Globus pallidus (tissue), 1 donor: ENCODE measurements at regions not wholly inside any gene's neighbourhood (a gene's known extent, or its start where the extent isn't known, plus 50 kb on each side); places are given as distances from the start of the nearest gene placed in this dataset.
A peak's percentile ranks its signal among the peaks of the same experiment; 100 is the strongest.

Experiments
- DNase-seq: peaks from one replicate; pipeline ENCODE4 v3.0.0-alpha.2; 2015; ENCODE audit warnings: low spot score

- no peak for DNase-seq
Observed at GRCh38 chr7:15856311-15856710, 169.8 kb upstream of the MEOX2 start.

DNA sequence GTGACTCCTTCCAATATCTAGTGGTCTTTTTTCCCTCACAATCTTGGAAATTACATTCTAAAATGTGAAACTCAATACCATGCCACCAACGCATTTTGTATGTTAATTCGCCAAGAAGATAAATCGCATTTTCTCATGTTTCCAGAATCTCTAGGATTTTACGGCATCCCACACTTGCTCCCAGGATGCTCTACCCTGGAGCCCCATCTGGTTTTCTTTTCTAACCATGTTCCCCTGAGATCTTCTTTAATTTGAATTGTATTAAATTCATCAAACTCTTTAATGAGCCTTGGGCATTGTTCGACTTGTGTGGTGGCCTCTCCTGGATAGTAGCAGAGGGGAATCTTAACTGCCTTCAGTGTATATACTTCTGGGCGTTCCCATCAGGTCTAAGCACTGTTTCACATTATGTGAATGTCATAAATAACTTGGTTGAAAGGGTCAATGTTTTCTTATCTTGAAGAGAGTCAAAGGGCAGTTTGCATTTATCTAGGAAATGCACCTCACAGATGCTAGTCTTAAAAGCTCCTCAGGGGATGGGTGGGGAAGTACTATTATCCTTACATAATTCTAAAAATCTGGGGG, 169.1 kb upstream of the MEOX2 start:
- no peak for DNase-seq

DNA sequence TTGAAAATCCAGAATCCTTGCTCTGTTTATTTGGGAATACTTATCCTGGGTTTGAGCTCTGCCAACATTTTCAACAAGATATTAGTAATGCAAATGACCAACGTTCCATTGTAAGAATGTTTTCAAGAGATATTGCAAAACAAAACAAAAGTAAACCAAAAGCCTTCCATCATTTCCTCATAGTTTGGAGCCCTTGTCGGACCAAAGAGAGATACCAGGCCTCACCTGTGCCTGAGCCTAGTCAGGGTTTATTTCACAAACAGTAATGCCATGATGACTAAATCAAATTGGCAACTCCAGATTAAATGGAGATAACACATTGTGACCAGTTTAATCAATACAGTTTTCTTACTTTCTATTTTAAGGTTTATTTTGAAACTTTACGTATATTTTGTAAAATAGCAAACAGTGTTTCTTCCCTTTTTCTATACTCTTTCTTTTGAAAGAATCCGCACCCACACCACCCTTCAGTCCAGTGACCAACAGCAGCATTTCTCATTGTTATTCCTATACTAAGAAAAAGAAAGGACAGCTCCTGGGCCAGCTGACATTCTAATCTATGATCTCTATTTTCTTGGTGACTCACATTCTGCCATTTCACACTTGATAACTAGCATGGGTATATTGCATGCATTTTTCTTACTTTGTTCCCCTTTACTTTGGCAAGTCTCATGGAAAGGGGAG, 168.5 kb upstream of the MEOX2 start:
- DNase-seq = no peak

DNA sequence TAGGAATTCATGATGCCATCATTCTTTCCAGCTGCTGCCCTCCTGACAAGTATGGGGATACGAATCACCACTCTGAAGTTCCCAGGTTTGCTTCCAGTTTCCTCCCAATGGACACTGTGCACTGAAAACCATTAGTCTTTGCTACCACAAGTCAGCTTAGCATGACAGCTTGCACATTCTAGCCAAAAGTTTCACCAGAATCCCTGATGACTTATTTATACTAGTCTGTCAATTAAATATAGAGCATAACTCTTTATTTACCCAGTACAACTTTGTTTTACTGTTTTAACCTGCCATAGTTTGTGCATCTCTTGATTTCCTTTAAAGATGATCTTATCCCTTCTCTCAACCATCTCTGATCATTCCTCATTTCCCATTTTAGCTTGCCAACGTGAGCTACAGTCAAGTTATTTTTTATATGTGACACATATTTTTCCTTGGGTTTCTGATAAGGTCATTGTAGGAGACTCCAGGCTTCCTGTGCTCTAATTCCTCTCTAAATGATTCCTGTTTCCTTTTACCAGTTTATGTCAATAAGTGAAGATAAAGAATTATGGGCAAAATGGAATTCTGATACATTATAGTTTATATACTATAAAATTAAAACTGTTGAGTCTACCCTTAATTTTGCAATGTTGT, 167.5 kb upstream of the MEOX2 start:
- DNase-seq = no peak

GRCh38 chr7:15851201-15851600, 164.7 kb upstream of the MEOX2 start:
- DNase-seq = no peak

GRCh38 chr7:15848901-15849300, 162.4 kb upstream of the MEOX2 start:
- no peak for DNase-seq

DNA sequence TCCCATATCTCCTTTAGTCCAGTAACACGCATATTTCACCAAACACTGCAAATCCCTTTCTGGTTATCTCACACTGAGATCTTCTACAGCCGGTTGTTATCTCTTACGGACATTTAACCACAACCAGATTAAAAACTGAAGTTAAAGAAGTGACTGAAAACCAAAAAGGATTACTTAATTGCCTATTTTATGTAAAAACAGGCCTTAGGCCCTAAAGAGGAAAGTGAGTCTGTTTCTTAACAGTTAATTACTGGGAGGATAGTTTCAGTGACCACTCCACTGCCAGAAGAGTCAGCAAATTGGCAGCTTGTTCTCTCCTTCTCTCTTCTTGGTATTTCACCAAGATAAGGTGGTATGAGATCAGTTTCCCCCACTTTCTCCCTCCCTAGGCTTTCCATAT, 161.9 kb upstream of the MEOX2 start:
- no peak for DNase-seq

DNA sequence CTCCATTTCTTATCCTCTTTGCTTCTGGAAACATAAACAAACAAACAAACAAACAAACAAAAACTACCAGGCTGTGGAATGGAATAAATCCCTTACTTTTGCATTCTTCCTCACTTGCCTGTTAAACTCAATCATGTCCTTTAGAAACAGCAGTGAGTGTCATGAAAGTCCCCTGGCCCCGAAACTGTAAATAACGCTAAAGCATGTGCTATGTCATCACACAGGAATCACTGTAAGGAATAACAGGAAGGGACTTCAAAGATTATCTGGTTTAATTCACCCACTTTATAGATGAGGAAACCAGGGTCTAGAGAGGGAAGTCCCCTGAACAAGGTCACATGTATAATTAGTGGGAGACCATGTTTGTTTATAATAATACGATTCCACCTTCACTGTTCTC, 159.4 kb upstream of the MEOX2 start:
- DNase-seq = no peak

DNA sequence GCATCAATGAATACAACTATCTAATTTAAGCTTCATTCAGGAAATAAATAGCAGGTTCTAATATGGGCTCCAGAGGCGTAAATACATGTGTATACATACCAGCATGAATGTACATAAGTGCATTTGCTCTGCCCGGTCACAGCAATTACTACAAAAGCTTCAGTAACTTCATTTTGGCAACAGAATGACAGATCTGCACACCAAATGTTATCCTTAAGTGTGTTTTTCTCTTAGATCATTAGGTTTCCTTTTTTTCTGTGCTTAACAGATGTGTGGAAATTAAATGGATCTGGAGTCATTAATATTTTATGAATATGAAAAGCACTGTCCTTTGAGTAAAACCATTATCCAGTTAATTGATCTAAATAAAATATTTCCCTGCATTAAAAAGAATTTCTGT, 159.0 kb upstream of the MEOX2 start:
- DNase-seq = no peak

DNA sequence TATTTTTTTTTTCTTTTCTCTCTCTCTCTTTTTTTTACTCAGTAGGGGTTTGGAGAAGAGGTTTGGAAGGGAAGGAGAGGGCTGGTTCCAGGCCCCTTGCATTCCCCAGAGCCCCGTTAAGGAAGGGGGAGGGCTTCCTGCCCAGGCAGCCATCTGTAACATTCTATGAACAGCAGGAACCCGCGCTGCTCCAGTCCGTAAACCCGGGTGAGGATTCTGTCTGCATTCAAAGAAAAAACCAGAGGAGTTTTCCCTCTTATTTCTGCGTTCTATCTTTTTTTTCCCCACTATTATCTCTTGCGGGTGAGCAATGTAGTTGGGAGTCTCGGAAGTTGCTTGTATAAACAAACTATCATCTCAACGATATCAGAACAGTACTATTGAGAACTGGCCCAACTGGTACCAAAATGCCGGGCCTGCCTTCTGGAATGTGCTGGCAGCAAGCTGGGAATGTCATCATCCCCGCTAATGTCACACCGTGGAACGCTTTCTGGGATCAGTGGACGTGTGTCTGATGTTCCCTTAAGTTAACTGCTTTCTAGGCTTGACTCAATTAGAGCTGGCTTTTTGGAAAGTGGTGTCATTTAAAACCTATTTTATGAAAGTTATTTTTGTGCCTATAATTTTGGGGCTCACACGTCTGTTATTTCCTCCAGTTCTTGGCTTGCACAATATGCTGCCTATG, 153.1 kb upstream of the MEOX2 start:
- DNase-seq = peak; percentile 4

- no peak for DNase-seq
Observed at GRCh38 chr7:15838265-15838664, 151.8 kb upstream of the MEOX2 start.

- no peak for DNase-seq
Observed at GRCh38 chr7:15837306-15837950, 150.9 kb upstream of the MEOX2 start.

DNA sequence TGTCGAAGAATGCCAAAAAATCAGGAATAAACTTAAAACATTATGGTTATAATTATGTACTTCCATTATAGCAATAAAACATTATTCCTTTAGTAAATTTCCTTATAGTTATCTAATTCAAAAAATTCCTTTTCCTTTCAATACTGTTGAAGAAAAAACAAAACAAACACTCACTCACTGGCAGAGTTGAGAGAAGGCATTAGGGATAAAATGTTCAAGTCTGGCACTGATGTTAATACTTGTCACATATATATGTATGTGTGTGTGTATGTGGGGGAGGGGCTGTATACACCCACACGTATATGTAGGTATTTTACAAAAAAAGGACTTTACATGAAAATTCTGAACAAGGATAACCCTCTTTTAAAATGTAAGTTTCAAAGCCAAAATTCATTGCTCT, 150.2 kb upstream of the MEOX2 start:
- DNase-seq = no peak

- DNase-seq = no peak
Observed at GRCh38 chr7:15836041-15836440, 149.6 kb upstream of the MEOX2 start.

- no peak for DNase-seq
Observed at GRCh38 chr7:15834446-15834845, 148.0 kb upstream of the MEOX2 start.

DNA sequence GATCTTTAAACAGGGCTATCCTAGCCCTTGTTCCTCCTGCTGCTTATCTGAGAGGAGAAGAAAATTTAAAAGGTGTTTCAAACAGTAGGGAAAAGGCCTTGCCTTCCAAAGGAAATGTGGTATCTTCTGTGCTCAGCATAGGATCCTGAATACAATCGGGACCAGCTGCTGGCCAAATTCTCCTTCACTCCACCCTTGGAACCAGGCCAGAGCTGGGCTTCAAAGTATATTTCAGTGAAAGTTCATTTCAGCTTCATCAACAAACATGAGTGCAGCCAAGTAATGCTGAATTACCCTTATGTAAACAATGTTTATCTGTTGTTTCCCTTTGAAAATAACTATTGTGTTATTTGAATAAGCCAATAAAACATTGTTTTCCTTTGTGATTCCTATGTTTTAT, 146.5 kb upstream of the MEOX2 start:
- no peak for DNase-seq

- DNase-seq = no peak
Observed at GRCh38 chr7:15831606-15832005, 145.1 kb upstream of the MEOX2 start.

GRCh38 chr7:15829691-15830090, 143.2 kb upstream of the MEOX2 start:
- DNase-seq = no peak

DNA sequence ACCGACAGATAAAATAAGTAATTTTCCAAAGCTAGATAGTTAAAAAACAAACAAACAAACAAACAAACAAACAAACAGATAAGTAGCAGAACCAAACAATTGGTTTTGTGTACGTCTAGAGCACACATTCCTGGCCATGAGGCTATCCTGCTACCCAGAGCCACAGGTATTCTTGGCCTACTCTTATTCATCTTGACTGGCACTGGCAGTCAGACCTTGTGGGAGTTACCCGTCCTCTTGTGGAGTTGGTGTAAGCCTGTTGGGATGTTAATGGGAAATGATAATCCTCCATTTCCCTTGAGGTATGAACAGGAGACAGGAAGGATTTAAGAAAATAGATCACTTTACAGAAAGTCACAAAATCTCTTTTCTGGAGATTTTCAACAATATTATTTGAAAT, 142.4 kb upstream of the MEOX2 start:
- no peak for DNase-seq

GRCh38 chr7:15821484-15822427, 135.3 kb upstream of the MEOX2 start:
- DNase-seq = no peak

GRCh38 chr7:15820319-15820718, 133.8 kb upstream of the MEOX2 start:
- DNase-seq = no peak
